HG03196 (cell line): ENCODE measurements at regions not wholly inside any gene's neighbourhood (a gene's known extent, or its start where the extent isn't known, plus 50 kb on each side); places are given as distances from the start of the nearest gene placed in this dataset.
"Not testable (repeated sequence)": the region's sequence is repeated elsewhere in the genome, so short reads cannot be mapped to it uniquely, and the experiment has no call there.

ENCODE experiments used
- ATAC-seq: cut with Tn5 transposase; IDR thresholded peaks from one replicate; pipeline ENCODE4 v1.9.1; 2021; ENCODE audit not compliant: unreplicated experiment

- not testable (repeated sequence) for ATAC-seq
These were observed 55.3 kb downstream of the BBS10 start for GRCh38 chr12:76292891-76293290.

GRCh38 chr12:76292305-76292704 is 55.9 kb downstream of the BBS10 start:
- not testable (repeated sequence) for ATAC-seq

- ATAC-seq: no peak
These were observed 57.0 kb downstream of the BBS10 start for GRCh38 chr12:76290963-76291859.

GRCh38 chr12:76288218-76288617 is 60.0 kb downstream of the BBS10 start:
- no peak for ATAC-seq

- ATAC-seq: no peak
These were observed 63.1 kb downstream of the BBS10 start for GRCh38 chr12:76284816-76285750.

GRCh38 chr12:76282744-76283143 is 65.5 kb downstream of the BBS10 start:
- ATAC-seq: no peak

GRCh38 chr12:76277480-76277879 is 70.7 kb downstream of the BBS10 start:
- ATAC-seq: no peak

- ATAC-seq: no peak
These were observed 71.6 kb downstream of the BBS10 start for GRCh38 chr12:76276499-76277151.

GRCh38 chr12:76275511-76276093 is 72.6 kb downstream of the BBS10 start:
- no peak for ATAC-seq

- ATAC-seq: no peak
These were observed 73.7 kb downstream of the BBS10 start for GRCh38 chr12:76274420-76275083.

- no peak for ATAC-seq
These were observed 75.9 kb downstream of the BBS10 start for GRCh38 chr12:76272287-76272686.

- ATAC-seq: no peak
These were observed 77.4 kb downstream of the BBS10 start for GRCh38 chr12:76270657-76271358.

- no peak for ATAC-seq
These were observed 79.9 kb downstream of the BBS10 start for GRCh38 chr12:76268267-76268666.

- no peak for ATAC-seq
These were observed 81.4 kb downstream of the BBS10 start for GRCh38 chr12:76266797-76267196.

GRCh38 chr12:76265424-76266180 is 82.6 kb downstream of the BBS10 start:
- ATAC-seq: no peak

- no peak for ATAC-seq
These were observed 83.6 kb downstream of the BBS10 start for GRCh38 chr12:76264611-76265012.

- ATAC-seq: no peak
These were observed 84.5 kb downstream of the BBS10 start for GRCh38 chr12:76263696-76264095.

GRCh38 chr12:76260390-76260748 is 87.8 kb downstream of the BBS10 start:
- ATAC-seq: no peak
